PFSK-1 (cell line): ENCODE measurements at regions not wholly inside any gene's neighbourhood (a gene's known extent, or its start where the extent isn't known, plus 50 kb on each side); places are given as distances from the start of the nearest gene placed in this dataset.

ENCODE experiments used
- FOXP2 ChIP-seq: optimal IDR thresholded peaks from 2 replicates; pipeline ENCODE3; 2011; ENCODE audit warnings: borderline replicate concordance, control low read depth, inconsistent platforms; ENCODE audit not compliant: insufficient read depth; ENCODE audit errors: extremely low read length, extremely low read depth
- POLR2AphosphoS5 ChIP-seq: IDR thresholded peaks from 2 replicates; pipeline ENCODE4 v1.6.1; 2012; ENCODE audit warnings: low read depth, mild to moderate bottlenecking, control low read depth, low read length, moderate library complexity
- SIN3A ChIP-seq: IDR thresholded peaks from 2 replicates; pipeline ENCODE4 v1.6.1; 2012; ENCODE audit warnings: mild to moderate bottlenecking, low read length, moderate library complexity, borderline replicate concordance; ENCODE audit not compliant: insufficient read depth
- TAF1 ChIP-seq: IDR thresholded peaks from 2 replicates; pipeline ENCODE4 v1.6.1; 2012; ENCODE audit warnings: low read length, control low read depth, borderline replicate concordance; ENCODE audit not compliant: insufficient read depth
- TF ChIP-seq, protein P1 (sequence below), 2 experiments: IDR thresholded peaks; 2 replicates each; pipeline versions ENCODE4 v1.6.1 to v1.8.0; 2011 to 2012; ENCODE audit warnings: low read depth in 2 of 2, low read length in 2 of 2, control low read depth in 1 of 2, inconsistent platforms in 1 of 2, mild to moderate bottlenecking in 1 of 2, moderate library complexity in 1 of 2; ENCODE audit not compliant: insufficient read depth in 1 of 2

DNA sequence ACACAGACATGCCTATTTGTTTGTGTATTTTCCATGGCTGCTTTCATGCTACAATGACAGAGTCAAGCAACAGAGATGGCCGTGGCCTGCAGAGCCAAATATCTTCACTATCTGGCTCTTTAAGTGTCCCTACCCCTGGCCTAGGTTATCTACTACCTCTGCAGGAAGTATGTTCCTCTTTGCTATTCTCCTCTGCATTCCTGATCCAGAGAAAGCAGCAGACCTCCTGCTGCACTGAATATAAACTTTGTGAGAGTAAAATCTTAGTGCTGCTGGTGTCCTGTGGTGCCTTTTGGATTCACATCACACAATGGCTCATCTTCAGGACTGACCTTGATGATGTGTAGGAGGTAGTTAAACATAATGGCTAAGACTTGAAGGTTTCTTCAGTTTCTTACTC is 233.4 kb downstream of the IPO8 start:
- no peak for TF ChIP-seq FOXP2
- TF ChIP-seq POLR2AphosphoS5 = no peak
- no peak for TF ChIP-seq SIN3A
- no peak for TF ChIP-seq TAF1
- TF ChIP-seq, protein P1, sequence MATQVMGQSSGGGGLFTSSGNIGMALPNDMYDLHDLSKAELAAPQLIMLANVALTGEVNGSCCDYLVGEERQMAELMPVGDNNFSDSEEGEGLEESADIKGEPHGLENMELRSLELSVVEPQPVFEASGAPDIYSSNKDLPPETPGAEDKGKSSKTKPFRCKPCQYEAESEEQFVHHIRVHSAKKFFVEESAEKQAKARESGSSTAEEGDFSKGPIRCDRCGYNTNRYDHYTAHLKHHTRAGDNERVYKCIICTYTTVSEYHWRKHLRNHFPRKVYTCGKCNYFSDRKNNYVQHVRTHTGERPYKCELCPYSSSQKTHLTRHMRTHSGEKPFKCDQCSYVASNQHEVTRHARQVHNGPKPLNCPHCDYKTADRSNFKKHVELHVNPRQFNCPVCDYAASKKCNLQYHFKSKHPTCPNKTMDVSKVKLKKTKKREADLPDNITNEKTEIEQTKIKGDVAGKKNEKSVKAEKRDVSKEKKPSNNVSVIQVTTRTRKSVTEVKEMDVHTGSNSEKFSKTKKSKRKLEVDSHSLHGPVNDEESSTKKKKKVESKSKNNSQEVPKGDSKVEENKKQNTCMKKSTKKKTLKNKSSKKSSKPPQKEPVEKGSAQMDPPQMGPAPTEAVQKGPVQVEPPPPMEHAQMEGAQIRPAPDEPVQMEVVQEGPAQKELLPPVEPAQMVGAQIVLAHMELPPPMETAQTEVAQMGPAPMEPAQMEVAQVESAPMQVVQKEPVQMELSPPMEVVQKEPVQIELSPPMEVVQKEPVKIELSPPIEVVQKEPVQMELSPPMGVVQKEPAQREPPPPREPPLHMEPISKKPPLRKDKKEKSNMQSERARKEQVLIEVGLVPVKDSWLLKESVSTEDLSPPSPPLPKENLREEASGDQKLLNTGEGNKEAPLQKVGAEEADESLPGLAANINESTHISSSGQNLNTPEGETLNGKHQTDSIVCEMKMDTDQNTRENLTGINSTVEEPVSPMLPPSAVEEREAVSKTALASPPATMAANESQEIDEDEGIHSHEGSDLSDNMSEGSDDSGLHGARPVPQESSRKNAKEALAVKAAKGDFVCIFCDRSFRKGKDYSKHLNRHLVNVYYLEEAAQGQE (IDR thresholded peaks at IDR 0.05; ENCODE audit: insufficient read depth in 1 of 2, low read depth in 2 of 2, low read length in 2 of 2) = no peak

- TF ChIP-seq SIN3A (no peak), TAF1 (no peak), FOXP2 (no peak), POLR2AphosphoS5 (no peak)
- TF ChIP-seq, protein P1 (IDR thresholded peaks at IDR 0.05; ENCODE audit: insufficient read depth in 1 of 2, low read depth in 2 of 2, low read length in 2 of 2) = no peak
Measured at GRCh38 chr12:30461026-30461615, 234.5 kb downstream of the IPO8 start.

DNA sequence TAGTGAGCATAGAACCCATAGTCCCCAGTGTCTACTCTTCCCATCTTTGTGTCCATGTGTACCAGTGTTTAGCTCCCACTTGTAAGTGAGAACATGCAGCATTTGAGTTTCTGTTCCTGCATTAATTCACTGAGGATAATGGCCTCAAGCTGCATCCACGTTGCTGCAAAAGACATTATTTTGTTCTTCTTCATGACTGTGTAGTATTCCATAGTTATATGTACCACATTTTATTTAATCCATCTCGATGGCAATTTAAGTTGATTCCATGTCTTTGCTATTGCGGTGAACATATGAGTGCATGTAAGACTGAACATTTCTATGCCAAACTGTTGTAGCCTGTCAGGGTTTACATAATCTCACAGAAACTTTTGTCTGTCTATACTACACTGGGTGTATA is 237.2 kb downstream of the IPO8 start:
- TF ChIP-seq, protein P1 (IDR thresholded peaks at IDR 0.05; ENCODE audit: insufficient read depth in 1 of 2, low read depth in 2 of 2, low read length in 2 of 2) = no peak
- TF ChIP-seq POLR2AphosphoS5 = no peak
- no peak for TF ChIP-seq TAF1
- no peak for TF ChIP-seq FOXP2
- no peak for TF ChIP-seq SIN3A

DNA sequence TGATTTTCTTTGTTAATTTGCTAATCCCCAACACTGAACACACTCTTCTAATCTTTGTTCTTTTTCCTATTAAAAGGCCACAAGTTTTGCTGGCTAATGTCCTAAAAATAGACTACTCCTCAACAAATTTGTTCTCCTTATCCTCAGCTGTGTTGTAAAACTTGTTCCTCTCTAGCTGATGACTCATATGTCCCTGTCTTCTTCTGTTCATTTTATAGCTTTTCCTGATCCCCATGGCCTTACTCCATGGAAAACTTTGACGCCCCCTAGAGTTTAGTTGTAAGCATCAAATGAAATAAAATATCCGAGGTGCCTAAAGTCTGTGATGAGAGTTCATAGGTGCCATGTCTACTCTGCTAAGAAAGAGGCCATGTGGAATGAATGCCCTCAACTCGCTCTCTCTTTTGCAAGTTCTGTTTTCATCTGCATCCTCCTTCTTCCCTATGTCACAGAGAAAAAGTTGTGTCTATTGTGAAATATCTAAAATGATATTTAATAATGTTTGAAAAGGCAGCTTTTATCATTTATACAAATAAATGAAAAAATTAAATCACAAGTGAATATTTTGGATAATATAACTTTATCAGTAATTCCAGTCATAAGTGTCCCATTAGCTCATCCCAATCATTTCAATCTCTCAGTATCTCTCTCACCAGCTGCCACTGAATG is 237.9 kb downstream of the IPO8 start:
- TF ChIP-seq, protein P1 (IDR thresholded peaks at IDR 0.05; ENCODE audit: insufficient read depth in 1 of 2, low read depth in 2 of 2, low read length in 2 of 2) = no peak
- no peak for TF ChIP-seq FOXP2
- no peak for TF ChIP-seq POLR2AphosphoS5
- TF ChIP-seq TAF1 = no peak
- TF ChIP-seq SIN3A = no peak
